Ishikawa (cell line): ENCODE measurements at regions not wholly inside any gene's neighbourhood (a gene's known extent, or its start where the extent isn't known, plus 50 kb on each side); places are given as distances from the start of the nearest gene placed in this dataset.

Source experiments
- CEBPB ChIP-seq: IDR thresholded peaks from 2 replicates; pipeline ENCODE4 v1.6.1; 2012
- CREB1 ChIP-seq: IDR thresholded peaks from 2 replicates; pipeline ENCODE4 v1.6.1; 2012; ENCODE audit warnings: low read depth
- EGR1 ChIP-seq: IDR thresholded peaks from 2 replicates; pipeline ENCODE4 v1.6.1; 2012
- EP300 ChIP-seq: IDR thresholded peaks from 2 replicates; pipeline ENCODE4 v1.6.1; 2012; ENCODE audit warnings: borderline replicate concordance
- FOXM1 ChIP-seq: IDR thresholded peaks from 2 replicates; pipeline ENCODE4 v1.6.1; 2012; ENCODE audit warnings: low read depth, borderline replicate concordance
- NFIC ChIP-seq: IDR thresholded peaks from 2 replicates; pipeline ENCODE4 v1.6.1; 2012
- RAD21 ChIP-seq: IDR thresholded peaks from 2 replicates; pipeline ENCODE4 v1.6.1; 2012; ENCODE audit warnings: low read depth
- TAF1 ChIP-seq: IDR thresholded peaks from 2 replicates; pipeline ENCODE4 v1.6.1; 2012; ENCODE audit warnings: low read depth, mild to moderate bottlenecking
- TCF12 ChIP-seq: IDR thresholded peaks from 2 replicates; pipeline ENCODE4 v1.6.1; 2012; ENCODE audit warnings: low read depth
- TEAD4 ChIP-seq: IDR thresholded peaks from 2 replicates; pipeline ENCODE4 v1.6.1; 2012
- USF1 ChIP-seq: IDR thresholded peaks from 2 replicates; pipeline ENCODE4 v1.6.1; 2012
- YY1 ChIP-seq: IDR thresholded peaks from 2 replicates; pipeline ENCODE4 v1.6.1; 2012; ENCODE audit warnings: low read depth
- ZBTB7A ChIP-seq: IDR thresholded peaks from 2 replicates; pipeline ENCODE4 v1.6.1; 2012; ENCODE audit warnings: low read depth
- TF ChIP-seq, protein P1 (sequence below): IDR thresholded peaks from 2 replicates; pipeline ENCODE4 v1.6.1; 2012; ENCODE audit warnings: low read depth, mild to moderate bottlenecking
- TF ChIP-seq, protein P2 (sequence below): IDR thresholded peaks from 2 replicates; pipeline ENCODE4 v1.6.1; 2012

DNA sequence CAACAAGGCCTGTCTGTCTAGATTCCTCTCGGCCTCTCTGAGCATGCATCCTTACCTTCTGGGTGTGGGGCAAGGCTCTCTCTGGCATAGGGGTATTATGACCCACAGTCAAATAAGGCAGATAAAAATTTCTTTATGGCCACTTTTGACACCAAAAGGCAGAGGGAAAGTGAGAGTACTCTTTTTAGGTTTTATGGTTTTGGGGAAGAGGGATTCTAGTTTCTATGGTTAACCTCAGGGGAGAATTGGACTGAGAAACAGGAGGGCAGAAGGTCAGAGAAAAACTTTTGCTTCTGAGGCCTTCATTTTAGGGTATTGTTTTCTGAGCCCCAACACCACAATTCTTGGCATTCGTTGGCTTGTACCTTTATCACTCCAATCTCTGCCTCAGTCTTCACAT lies 70.0 kb upstream of the CCDC54 start:
- no peak for TF ChIP-seq RAD21

- TF ChIP-seq TEAD4, result no peak
- TF ChIP-seq EGR1, result no peak
- no peak for TF ChIP-seq EP300
- no peak for TF ChIP-seq ZBTB7A
- TF ChIP-seq USF1, result no peak
- TF ChIP-seq, protein P1, sequence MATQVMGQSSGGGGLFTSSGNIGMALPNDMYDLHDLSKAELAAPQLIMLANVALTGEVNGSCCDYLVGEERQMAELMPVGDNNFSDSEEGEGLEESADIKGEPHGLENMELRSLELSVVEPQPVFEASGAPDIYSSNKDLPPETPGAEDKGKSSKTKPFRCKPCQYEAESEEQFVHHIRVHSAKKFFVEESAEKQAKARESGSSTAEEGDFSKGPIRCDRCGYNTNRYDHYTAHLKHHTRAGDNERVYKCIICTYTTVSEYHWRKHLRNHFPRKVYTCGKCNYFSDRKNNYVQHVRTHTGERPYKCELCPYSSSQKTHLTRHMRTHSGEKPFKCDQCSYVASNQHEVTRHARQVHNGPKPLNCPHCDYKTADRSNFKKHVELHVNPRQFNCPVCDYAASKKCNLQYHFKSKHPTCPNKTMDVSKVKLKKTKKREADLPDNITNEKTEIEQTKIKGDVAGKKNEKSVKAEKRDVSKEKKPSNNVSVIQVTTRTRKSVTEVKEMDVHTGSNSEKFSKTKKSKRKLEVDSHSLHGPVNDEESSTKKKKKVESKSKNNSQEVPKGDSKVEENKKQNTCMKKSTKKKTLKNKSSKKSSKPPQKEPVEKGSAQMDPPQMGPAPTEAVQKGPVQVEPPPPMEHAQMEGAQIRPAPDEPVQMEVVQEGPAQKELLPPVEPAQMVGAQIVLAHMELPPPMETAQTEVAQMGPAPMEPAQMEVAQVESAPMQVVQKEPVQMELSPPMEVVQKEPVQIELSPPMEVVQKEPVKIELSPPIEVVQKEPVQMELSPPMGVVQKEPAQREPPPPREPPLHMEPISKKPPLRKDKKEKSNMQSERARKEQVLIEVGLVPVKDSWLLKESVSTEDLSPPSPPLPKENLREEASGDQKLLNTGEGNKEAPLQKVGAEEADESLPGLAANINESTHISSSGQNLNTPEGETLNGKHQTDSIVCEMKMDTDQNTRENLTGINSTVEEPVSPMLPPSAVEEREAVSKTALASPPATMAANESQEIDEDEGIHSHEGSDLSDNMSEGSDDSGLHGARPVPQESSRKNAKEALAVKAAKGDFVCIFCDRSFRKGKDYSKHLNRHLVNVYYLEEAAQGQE, result no peak
- TF ChIP-seq TCF12, result no peak
- TF ChIP-seq NFIC, result no peak
- no peak for TF ChIP-seq CEBPB
- TF ChIP-seq FOXM1, result no peak
- no peak for TF ChIP-seq TAF1
- TF ChIP-seq, protein P2, sequence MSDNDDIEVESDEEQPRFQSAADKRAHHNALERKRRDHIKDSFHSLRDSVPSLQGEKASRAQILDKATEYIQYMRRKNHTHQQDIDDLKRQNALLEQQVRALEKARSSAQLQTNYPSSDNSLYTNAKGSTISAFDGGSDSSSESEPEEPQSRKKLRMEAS, result no peak
- TF ChIP-seq RAD21, result no peak
- TF ChIP-seq YY1, result no peak
These were observed 68.5 kb upstream of the CCDC54 start for GRCh38 chr3:107308716-107309115.

GRCh38 chr3:107309312-107309711 lies 67.9 kb upstream of the CCDC54 start:
- TF ChIP-seq USF1 (no peak), CEBPB (no peak), RAD21 (no peak), YY1 (no peak), FOXM1 (no peak), EGR1 (no peak), EP300 (no peak), CREB1 (no peak), ZBTB7A (no peak)
- TF ChIP-seq, protein P1, result no peak
- TF ChIP-seq, protein P2, result no peak

DNA sequence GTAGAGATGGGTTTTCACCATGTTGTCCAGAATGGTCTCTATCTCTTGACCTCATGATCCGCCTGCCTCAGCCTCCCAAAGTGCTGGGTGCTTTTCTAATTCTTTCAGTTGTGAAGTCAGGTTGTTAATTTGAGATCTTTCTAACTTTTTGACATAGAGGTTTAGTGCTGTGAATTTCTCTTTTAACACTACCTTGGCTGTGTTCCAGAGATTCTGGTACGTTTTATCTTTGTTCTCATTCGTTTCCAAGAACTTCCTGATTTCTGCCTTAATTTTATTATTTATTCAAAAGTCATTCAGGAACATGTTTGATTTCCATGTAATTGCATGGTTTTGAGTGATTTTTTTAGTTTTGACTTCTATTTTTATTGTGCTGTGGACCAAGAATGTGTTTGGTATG lies 63.5 kb upstream of the CCDC54 start:
- no peak for TF ChIP-seq FOXM1
- TF ChIP-seq EP300, result no peak
- no peak for TF ChIP-seq ZBTB7A
- TF ChIP-seq TAF1, result no peak
- no peak for TF ChIP-seq USF1
- no peak for TF ChIP-seq NFIC
- no peak for TF ChIP-seq TCF12
- no peak for TF ChIP-seq EGR1
- TF ChIP-seq, protein P2, result no peak
- no peak for TF ChIP-seq RAD21
- TF ChIP-seq CREB1, result no peak
- no peak for TF ChIP-seq CEBPB
- no peak for TF ChIP-seq TEAD4
- TF ChIP-seq YY1, result no peak
- TF ChIP-seq, protein P1, result no peak
